Stimulated activated CD8-positive, alpha-beta memory T cell treated with anti-CD3 and anti-CD28 coated beads, Interleukin-12 subunit alpha, Interleukin-12 subunit beta, amount 100 ng/mL, for 1 hour (primary cell): ENCODE measurements at regions not wholly inside any gene's neighbourhood (a gene's known extent, or its start where the extent isn't known, plus 50 kb on each side); places are given as distances from the start of the nearest gene placed in this dataset.
"Not testable (repeated sequence)": the region's sequence is repeated elsewhere in the genome, so short reads cannot be mapped to it uniquely, and the experiment has no call there.

Experiments used
- DNase-seq: peaks from one replicate; pipeline ENCODE4 v3.0.0-alpha.2; 2020; ENCODE audit warnings: low read depth

GRCh38 chr12:46669720-46670119, 156.1 kb downstream of the SLC38A4 start:
- no peak for DNase-seq

GRCh38 chr12:46667551-46667950, 158.2 kb downstream of the SLC38A4 start:
- no peak for DNase-seq

- DNase-seq, result no peak
These were observed 161.0 kb downstream of the SLC38A4 start for GRCh38 chr12:46664761-46665287.

DNA sequence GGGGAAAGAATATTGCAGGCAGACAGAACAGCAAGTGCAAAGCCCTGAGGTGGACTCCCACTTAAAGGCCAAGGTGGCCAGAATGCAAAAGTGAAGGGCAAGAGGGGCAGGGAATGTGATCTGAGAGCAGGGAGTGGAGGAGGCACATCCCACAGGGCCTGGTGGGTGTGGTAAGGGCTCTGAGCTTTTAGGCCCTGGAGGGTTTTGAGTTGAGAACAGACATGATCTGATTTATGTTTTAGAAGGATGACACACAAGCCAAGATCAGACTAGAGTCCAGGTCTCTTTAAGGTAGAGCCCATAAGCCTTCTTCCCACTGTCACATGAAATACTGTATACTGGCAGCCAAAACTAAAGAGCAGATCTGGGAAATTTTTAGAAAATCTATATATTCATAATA, 162.5 kb downstream of the SLC38A4 start:
- DNase-seq, result no peak

GRCh38 chr12:46661110-46661845, 164.5 kb downstream of the SLC38A4 start:
- no peak for DNase-seq

GRCh38 chr12:46660719-46661109, 165.1 kb downstream of the SLC38A4 start:
- DNase-seq, result no peak

- no peak for DNase-seq
These were observed 165.5 kb downstream of the SLC38A4 start for GRCh38 chr12:46660276-46660675.

DNA sequence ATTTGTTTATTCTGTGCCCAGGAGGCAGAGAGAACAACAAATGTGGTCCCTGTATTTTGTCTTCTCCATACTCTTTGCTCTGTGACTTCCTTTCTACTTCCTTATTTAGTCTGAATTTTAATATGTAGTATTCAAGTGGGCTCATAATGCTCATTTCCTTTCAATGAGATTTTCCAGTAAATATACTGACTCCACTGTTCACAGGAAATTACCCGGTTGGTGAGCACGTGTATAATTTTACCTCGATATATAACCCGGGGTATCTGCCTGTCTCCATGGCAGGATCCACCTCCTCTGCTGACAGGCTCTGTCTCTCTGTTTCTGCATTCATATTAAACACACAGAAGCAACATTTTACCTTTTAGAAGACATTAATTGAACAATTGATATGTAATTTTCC, 166.0 kb downstream of the SLC38A4 start:
- no peak for DNase-seq

- DNase-seq, result no peak
These were observed 166.7 kb downstream of the SLC38A4 start for GRCh38 chr12:46659032-46659650.

DNA sequence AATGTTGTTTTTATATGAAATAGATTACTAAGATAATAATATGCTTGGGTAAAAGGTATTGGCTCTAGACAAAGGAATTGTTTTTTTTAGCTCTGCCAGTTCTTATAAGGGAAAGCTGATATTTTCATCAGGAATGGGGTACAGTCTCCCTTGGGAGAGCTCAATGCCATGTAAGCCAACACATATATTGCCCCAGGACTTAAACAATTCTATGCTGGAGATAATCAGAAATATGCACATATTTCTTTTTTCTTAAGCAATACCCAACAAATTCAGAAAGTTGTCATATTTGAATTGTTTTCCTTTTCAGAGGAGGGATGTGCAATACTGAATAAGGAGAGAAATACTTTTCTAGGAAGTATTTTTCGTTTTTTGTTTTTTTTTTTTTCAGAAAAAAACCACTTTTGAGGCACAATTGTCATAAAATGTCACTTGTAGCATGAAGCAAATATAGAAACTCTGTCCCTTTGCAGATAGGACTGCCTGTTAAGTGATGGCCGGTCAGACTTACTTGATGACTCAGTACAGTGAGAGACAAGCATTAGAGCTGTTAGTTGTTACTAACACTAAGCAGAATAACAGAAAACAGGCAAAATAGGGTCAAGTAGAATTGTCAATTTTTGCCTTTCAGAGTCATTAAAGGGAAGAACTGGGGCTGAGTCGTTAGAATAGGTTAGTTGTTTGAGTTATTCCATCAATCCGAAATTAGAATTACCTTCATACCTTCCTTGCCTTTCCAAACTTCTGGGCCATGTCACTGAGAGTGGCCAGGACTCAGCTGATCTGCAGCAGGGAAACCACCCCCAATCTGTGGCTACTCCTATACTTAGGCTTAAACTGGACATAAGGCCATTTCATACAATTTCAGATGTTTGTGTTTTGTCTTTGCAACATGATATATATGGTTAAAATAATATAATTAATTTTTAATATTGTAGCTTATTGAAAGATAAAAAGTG, 168.1 kb downstream of the SLC38A4 start:
- no peak for DNase-seq

DNA sequence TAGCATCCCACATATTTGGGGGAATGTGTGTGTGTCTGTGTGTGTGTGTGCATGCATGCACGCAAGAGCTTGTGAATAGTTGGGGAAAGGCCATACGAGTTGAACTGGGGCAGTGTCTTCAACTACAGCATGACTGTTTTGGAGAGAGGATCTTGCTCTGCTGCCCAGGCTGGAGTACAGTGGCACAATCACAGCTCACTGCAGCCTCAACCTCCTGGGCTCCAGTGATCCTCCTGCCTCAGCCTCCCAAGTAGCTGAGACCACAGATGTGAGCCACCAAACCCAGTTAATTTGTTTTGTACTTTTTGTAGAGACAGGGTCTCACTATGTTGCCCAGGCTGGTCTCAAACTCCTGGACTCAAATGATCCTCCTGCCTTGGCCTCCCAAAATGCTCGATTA, 169.8 kb downstream of the SLC38A4 start:
- DNase-seq, result not testable (repeated sequence)

- no peak for DNase-seq
These were observed 172.5 kb downstream of the SLC38A4 start for GRCh38 chr12:46653311-46653710.

DNA sequence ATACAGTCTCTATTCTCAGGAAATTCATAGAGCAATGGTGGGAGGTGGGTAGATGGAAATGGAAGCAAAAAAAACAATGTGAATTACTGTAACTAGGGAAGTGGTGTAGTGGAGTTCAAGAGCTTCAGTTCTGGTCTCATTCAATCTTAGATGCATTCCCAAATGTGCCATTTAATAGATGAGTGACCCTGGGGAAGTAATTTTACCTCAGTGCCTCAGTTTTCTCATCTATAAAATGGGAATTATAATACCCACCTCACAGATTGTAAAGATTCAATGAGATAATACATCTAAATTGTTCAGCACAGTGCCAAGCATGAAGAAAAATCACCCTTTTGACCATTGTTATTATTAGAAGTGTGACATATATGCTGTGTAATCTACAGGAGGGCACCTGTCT, 173.1 kb downstream of the SLC38A4 start:
- no peak for DNase-seq

DNA sequence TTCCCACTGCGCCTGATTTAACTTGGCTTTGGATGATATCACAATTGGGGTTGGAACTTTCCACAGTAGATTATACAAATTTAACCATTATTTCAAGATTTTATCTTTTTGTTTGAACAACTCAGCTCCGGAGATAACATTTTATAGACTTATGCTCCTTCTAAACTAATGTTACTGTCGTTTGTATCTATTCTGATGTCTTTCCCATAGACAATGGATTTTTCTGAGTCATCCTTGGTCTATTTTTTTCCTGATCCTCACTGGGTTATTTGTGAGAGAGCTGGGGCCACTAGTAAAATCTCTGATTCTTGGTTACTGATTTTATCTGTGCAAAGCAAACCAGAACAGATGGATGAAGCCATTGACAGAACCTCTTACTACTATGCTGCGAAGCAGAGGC, 175.1 kb downstream of the SLC38A4 start:
- DNase-seq, result no peak

DNA sequence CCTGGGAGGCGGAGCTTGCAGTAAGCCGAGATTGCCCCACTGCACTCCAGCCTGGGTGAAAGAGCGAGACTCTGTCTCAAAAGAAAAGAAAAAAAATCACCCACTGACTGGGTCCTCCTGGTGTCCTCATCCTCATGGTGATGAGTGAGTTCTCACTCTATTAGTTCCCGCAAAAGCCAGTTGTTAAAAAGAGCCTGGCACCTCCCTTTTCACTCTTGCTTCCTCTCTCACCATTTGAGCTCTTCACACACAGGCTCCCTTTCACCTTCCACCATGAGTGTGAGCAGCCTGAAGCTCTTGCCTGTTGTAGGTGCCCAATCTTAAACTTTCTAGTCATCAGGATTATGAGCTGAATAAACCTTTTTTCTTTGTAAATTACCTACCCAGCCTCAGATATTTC, 176.4 kb downstream of the SLC38A4 start:
- DNase-seq, result no peak

DNA sequence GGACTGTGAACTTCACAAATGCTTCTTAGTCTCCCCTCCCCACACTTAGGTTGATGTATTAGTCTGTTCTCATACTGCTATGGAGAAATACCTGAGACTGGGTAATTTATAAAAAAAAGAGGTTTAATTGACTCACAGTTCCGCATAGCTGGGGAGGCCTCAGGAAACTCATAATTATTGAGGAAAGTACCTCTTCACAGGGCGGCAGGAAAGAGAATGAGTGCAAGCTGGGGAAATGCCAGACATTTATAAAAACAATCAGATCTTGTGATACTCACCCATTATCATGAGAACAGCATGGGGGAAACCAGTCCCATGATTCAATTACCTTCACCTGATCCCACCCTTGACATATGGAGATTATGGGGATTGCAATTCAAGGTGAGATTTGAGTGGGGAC, 178.8 kb downstream of the SLC38A4 start:
- no peak for DNase-seq

DNA sequence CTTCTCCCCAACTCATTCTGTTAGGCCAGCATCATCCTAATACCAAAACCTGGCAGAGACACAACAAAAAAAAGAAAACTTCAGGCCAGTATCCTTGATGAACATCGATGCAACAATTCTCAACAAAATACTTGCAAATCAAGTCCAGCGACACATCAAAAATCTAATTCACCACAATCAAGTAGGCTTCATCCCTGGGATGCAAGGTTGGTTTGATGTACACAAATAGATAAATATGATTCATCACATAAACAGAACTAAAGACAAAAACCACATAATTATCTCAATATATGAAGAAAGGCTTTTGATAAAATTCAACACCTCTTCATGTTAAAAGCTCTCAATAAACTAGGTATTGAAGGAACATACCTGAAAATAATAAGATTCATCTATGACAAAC, 184.1 kb downstream of the SLC38A4 start:
- DNase-seq, result not testable (repeated sequence)

DNA sequence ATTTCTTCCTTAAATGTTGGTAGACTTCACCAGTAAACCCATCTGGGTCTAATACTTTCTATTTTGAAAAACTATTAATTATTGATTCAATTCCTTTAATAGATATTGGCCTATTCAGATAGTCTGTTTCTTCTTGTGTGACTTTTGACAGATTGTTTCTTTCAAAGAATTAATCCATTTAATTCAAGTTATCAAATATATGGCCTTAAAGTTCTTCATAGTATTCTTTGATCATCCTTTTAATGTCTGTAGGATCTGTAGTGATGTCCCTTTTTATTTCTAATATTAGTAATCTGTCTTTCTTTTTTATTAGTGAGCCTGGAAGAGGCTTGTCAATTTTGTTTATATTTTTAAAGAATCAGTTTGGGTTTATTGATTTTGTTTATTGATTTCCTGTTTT, 190.0 kb downstream of the SLC38A4 start:
- no peak for DNase-seq

GRCh38 chr12:46629331-46630229, 196.2 kb downstream of the SLC38A4 start:
- no peak for DNase-seq

- DNase-seq, result no peak
These were observed 197.6 kb downstream of the SLC38A4 start for GRCh38 chr12:46628176-46628575.

DNA sequence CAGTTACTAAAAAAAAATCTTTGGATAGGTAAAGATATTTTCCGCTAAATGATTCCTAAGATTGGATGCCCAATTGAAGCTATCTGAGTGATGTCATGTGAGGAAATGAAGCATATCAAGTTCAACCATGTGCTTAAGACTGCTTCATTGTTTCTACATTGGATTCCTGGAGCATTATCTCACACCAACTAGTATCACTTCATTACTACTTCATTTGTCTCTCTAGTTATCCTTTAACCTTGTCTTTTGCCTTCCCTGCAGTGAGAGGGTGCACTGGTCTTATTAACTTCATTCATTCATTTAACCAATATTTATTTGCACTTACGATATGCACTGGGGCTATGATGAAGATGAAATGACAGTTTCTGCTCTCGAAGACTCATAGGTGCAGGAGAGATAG, 198.1 kb downstream of the SLC38A4 start:
- DNase-seq, result no peak
